Endothelial cell of umbilical vein (primary cell): ENCODE measurements at regions not wholly inside any gene's neighbourhood (a gene's known extent, or its start where the extent isn't known, plus 50 kb on each side); places are given as distances from the start of the nearest gene placed in this dataset.

Experiments used
- EZH2 ChIP-seq: IDR thresholded peaks from 2 replicates; pipeline ENCODE4 v1.6.1; 2012; ENCODE audit warnings: borderline replicate concordance, low read depth, mild to moderate bottlenecking, moderate library complexity, low read length, inconsistent platforms; ENCODE audit not compliant: severe bottlenecking
- FOS ChIP-seq: IDR thresholded peaks from 2 replicates; pipeline ENCODE4 v1.6.1; 2011; ENCODE audit warnings: mild to moderate bottlenecking, low read length, moderate library complexity, borderline replicate concordance; ENCODE audit not compliant: insufficient read depth
- GATA2 ChIP-seq: IDR thresholded peaks from 2 replicates; pipeline ENCODE4 v1.7.0; 2011; ENCODE audit warnings: low read depth, mild to moderate bottlenecking, moderate library complexity, mixed read lengths, low read length; ENCODE audit not compliant: insufficient read length, insufficient read depth
- MYC ChIP-seq: IDR thresholded peaks from one replicate; pipeline ENCODE4 v1.6.1; 2011; ENCODE audit warnings: mild to moderate bottlenecking, low read depth, low read length
- POLR2A ChIP-seq: IDR thresholded peaks from 2 replicates; pipeline ENCODE4 v1.6.1; 2012; ENCODE audit warnings: low read depth, mild to moderate bottlenecking, control low read depth, low read length
- POLR2AphosphoS5 ChIP-seq: IDR thresholded peaks from 2 replicates; pipeline ENCODE4 v1.6.1; 2012; ENCODE audit warnings: low read depth, mild to moderate bottlenecking, control low read depth, low read length, moderate library complexity; ENCODE audit not compliant: insufficient read depth
- TF ChIP-seq, protein P1 (sequence below), 2 donors: IDR thresholded peaks; 1 replicate in 1 of 2; 2 replicates in 1 of 2; pipeline ENCODE4 v1.5.1; 2011; ENCODE audit warnings: low read length in 2 of 2, mild to moderate bottlenecking in 2 of 2, moderate library complexity in 2 of 2, control low read depth in 1 of 2, inconsistent platforms in 1 of 2, low read depth in 1 of 2; ENCODE audit not compliant: insufficient read depth in 1 of 2; ENCODE audit errors: extremely low read depth in 1 of 2
- TF ChIP-seq, protein P2 (sequence below): IDR thresholded peaks from 2 replicates; pipeline ENCODE4 v1.6.1; 2011; ENCODE audit not compliant: insufficient read depth, insufficient read length

DNA sequence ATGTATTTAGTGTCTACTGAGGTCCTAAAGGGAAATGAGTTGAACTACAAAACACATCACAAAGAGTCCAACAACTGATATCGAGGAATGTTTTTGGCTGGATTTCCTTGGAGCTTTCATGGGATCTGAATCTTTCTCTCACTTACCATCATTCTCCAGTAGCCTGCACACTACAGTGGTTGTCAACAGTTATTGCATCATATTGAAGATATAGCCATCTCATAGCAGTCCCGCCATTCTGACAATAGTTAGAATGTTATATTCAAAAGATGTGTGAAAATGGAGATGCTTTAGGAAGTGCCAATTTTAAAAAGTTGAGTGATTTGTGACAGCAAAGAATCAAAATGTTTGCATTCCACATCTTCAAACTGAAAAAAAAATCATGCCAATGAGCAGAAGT is 186.8 kb downstream of the DSC3 start:
- no peak for TF ChIP-seq POLR2A
- TF ChIP-seq MYC: no peak
- TF ChIP-seq, protein P1, sequence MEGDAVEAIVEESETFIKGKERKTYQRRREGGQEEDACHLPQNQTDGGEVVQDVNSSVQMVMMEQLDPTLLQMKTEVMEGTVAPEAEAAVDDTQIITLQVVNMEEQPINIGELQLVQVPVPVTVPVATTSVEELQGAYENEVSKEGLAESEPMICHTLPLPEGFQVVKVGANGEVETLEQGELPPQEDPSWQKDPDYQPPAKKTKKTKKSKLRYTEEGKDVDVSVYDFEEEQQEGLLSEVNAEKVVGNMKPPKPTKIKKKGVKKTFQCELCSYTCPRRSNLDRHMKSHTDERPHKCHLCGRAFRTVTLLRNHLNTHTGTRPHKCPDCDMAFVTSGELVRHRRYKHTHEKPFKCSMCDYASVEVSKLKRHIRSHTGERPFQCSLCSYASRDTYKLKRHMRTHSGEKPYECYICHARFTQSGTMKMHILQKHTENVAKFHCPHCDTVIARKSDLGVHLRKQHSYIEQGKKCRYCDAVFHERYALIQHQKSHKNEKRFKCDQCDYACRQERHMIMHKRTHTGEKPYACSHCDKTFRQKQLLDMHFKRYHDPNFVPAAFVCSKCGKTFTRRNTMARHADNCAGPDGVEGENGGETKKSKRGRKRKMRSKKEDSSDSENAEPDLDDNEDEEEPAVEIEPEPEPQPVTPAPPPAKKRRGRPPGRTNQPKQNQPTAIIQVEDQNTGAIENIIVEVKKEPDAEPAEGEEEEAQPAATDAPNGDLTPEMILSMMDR (IDR thresholded peaks at IDR 0.05; ENCODE audit: extremely low read depth in 1 of 2, insufficient read depth in 1 of 2, low read depth in 1 of 2, low read length in 2 of 2): no peak
- no peak for TF ChIP-seq FOS
- TF ChIP-seq, protein P2, sequence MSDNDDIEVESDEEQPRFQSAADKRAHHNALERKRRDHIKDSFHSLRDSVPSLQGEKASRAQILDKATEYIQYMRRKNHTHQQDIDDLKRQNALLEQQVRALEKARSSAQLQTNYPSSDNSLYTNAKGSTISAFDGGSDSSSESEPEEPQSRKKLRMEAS: no peak
- TF ChIP-seq GATA2: no peak
- TF ChIP-seq EZH2: no peak
- no peak for TF ChIP-seq POLR2AphosphoS5
